ENCODE measurements at regions not wholly inside any gene's neighbourhood (a gene's known extent, or its start where the extent isn't known, plus 50 kb on each side); places are given as distances from the start of the nearest gene placed in this dataset.

GRCh38 chr5:56503929-56504328, 270.8 kb upstream of the ANKRD55 start:
- Histone ChIP-seq H2BK5ac (ENCODE audit: insufficient read length, low read length) (no peak overlapping the region), H3K23ac (ENCODE audit: insufficient read length, low read depth, low read length) (no peak overlapping the region), H3K14ac (ENCODE audit: insufficient read depth, low read length) (no peak overlapping the region), H2AFZ (ENCODE audit: low read length) (no peak overlapping the region), H2BK15ac (ENCODE audit: low read depth, low read length) (no peak overlapping the region), H2BK12ac (ENCODE audit: insufficient read length, low read depth, low read length) (no peak overlapping the region), H3K4ac (ENCODE audit: low read depth, low read length) (no peak overlapping the region), H3K9ac (ENCODE audit: extremely low read depth, insufficient read length, low read length) (no peak overlapping the region), H3K27ac (ENCODE audit: insufficient read length, low read depth, low read length) (no peak overlapping the region), H3K56ac (ENCODE audit: insufficient read length, low read depth, low read length) (no peak overlapping the region), H3K18ac (ENCODE audit: insufficient read length, low read depth, low read length) (no peak overlapping the region), H4K5ac (ENCODE audit: insufficient read length, low read depth, low read length) (no peak overlapping the region), H4K20me1 (ENCODE audit: control insufficient read depth, insufficient read depth, insufficient read length) (no peaks in the 10 kb centered on the region), H3K79me2 (ENCODE audit: insufficient read depth, low read length) (no peaks in the 10 kb centered on the region), H3K9me3 (ENCODE audit: control insufficient read depth, low read depth, low read length) (no peaks in the 10 kb centered on the region), H3K4me2 (ENCODE audit: insufficient read depth, insufficient read length, low read length) (no peak overlapping the region), H3K23me2 (ENCODE audit: insufficient read length, low read depth, low read length, poor library complexity, severe bottlenecking) (no peaks in the 10 kb centered on the region), H2BK120ac (ENCODE audit: low read depth, low read length, poor library complexity, severe bottlenecking) (no peak overlapping the region), H3K79me1 (ENCODE audit: insufficient read depth, low read depth, low read length, poor library complexity, severe bottlenecking) (no peaks in the 10 kb centered on the region), H2AK5ac (ENCODE audit: insufficient read length, low read length) (no peak overlapping the region), H4K91ac (ENCODE audit: insufficient read length, low read depth, low read length) (no peak overlapping the region), H2BK20ac (ENCODE audit: low read depth, low read length, poor library complexity, severe bottlenecking) (no peak overlapping the region), H3K4me1 (ENCODE audit: insufficient read depth, low read length) (no peaks in the 10 kb centered on the region), H4K8ac (replicated peaks; ENCODE audit: insufficient read length, low read depth, low read length) (no peak overlapping the region), H3T11ph (ENCODE audit: low read length) (no peak overlapping the region), H3K27me3 (ENCODE audit: insufficient read depth, low read length) (no peaks in the 10 kb centered on the region)
- no peak for DNase-seq
- TF ChIP-seq, protein P1, sequence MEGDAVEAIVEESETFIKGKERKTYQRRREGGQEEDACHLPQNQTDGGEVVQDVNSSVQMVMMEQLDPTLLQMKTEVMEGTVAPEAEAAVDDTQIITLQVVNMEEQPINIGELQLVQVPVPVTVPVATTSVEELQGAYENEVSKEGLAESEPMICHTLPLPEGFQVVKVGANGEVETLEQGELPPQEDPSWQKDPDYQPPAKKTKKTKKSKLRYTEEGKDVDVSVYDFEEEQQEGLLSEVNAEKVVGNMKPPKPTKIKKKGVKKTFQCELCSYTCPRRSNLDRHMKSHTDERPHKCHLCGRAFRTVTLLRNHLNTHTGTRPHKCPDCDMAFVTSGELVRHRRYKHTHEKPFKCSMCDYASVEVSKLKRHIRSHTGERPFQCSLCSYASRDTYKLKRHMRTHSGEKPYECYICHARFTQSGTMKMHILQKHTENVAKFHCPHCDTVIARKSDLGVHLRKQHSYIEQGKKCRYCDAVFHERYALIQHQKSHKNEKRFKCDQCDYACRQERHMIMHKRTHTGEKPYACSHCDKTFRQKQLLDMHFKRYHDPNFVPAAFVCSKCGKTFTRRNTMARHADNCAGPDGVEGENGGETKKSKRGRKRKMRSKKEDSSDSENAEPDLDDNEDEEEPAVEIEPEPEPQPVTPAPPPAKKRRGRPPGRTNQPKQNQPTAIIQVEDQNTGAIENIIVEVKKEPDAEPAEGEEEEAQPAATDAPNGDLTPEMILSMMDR (conservative IDR thresholded peaks at IDR 0.05), result no peak
- WGBS (ENCODE audit: extremely low coverage, insufficient read length, low lambda C conversion rate), result no CpG with 5 or more reads among the region's 3 CpGs
- Mint-ChIP-seq H3K36me3 (ENCODE audit: insufficient read depth in 1 of 3, low read depth in 3 of 3) (no peaks in the 10 kb centered on the region; a peak in 1 of 7 replicates), H3K9me3 (no peaks in the 10 kb centered on the region), H3K27me3 (ENCODE audit: low read depth) (peaks cover 2% of the 10 kb centered on the region; the same call in 1 of the 2 replicates), H3K4me1 (peaks cover 0 to 1% of the 10 kb centered on the region in 2 experiments; a peak in 1 of 4 replicates), H3K4me3 (no peak overlapping the region), H3K27ac (no peak overlapping the region)

Measured in H9 (cell line).